ENCODE measurements at regions not wholly inside any gene's neighbourhood (a gene's known extent, or its start where the extent isn't known, plus 50 kb on each side); places are given as distances from the start of the nearest gene placed in this dataset.

DNA sequence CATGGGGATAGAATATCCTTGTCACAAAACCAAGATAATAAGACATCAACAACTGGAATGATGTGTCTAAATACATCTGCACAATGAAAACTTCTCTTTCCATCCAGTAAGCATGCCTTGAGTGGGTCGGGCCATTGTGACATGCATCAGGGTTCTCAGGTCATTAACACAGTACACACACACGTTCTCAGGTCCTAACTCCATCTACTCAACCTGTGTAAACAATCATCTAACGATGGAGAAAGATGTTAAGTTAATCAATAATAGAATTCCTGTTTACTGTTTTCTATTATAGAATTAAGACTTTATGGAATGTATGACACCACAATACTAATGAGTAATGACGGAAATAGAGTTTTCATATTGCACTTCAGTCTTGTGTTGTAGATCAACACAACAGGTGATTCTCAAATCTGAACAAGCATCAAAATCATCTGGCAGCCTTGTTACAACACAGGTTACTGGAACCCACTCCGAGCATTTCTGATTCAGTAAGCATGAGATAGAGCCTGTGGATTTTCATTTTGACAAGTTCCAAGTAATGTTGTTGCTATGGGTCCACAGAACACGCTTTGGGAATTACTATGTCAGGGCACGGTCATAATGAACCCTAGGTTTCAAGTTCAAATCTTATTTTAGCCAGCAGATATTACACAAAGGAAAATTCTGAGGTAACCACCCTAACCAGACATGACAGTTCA lies 315.8 kb upstream of the TEX13C start:
- DNase-seq (ENCODE audit: low read depth): no peak

DNA sequence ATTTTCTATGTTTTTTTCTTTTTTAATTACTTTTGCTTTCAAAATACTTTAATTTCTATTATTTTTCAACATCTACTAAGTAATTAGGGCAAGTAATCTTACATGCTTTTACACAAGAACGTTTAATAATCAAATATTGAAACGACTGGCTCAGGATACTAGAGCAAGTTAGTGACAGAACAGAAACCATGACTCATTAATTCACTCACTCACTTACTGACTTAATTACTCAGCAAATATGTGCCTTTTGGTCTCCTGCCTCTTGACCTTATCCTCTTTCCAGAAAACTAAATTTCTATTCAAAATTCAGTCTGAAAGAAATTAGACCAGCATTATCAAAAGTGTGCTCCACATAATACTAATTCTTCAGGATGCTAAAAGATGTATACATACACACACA lies 314.9 kb upstream of the TEX13C start:
- DNase-seq (ENCODE audit: low read depth): peak; percentile 4

DNA sequence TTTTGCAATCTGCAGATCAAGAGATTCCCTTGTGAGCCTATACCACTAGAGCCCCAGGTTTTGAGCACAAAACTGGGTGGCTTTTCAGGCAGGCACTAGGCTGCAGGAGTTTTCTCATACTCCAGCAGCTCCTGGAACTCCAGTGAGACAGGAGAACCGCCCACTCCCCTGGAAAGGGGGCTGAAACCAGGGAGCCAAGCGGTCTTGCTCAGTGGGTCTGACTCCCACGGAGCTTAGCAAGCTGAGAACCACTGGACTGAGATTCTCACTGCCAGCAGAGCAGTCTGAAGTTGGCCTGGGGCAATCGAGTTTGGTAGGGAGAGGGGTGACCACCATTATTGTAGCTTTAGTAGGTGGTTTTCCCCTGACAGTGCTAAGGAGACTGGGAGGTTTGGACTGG lies 313.8 kb upstream of the TEX13C start:
- DNase-seq (ENCODE audit: low read depth): no peak

DNA sequence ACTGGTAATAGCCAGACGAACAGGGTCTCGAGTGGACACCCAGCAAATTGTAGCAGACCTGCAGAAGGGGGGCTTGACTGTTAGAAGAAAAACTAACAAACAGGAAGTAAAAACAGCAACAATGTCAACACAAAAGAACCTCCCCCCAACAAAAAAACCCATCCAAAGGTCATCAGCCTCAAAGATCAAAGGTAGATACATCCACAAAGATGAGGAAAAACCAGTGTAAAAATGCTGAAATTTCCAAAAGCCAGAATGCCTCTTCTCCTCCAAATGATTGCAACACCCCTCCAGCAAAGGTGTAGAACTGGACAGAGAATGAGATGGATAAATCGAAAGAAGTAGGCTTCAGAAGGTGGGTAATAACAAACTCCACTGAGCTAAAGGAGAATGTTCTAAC lies 313.0 kb upstream of the TEX13C start:
- no peak for DNase-seq (ENCODE audit: low read depth)

DNA sequence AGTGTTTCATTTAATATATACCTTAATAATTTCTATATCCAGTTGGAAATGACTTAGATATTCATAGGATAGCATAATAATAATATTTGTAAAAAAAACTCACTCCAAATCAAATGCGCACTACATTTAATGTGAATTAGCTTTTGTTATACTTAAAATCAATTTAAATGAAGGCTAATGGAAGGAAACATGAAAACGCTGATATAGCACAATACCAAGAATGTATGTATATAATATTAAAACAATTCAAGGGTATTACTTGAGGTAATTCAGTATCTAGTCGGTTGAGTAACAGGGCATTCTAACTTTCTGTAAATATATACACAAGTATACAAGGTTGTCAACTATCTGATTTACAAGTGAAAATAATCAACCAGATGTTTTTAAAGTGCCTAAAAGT lies 307.1 kb upstream of the TEX13C start:
- DNase-seq (ENCODE audit: low read depth): no peak

DNA sequence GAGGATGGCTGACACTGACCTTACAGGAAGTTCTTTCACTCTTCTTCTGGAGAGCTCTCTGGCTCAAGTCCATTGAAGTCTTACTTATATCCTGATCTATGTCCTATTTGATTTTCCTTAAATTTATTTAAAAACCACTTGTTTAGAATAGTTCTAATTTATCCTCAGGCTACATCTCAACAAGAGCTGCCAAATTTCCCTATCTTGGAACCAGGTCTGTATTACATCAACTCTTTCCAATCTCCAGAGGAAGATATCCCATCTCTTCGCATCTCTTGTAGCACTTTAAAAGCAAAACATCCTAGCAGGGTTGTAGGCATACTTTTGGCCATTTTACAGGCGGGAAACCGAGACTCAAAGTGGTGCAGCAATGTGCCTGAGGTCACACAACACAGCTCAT lies 290.5 kb upstream of the TEX13C start:
- DNase-seq (ENCODE audit: low read depth): no peak
